Neural cell (in vitro differentiated cells): ENCODE measurements at regions not wholly inside any gene's neighbourhood (a gene's known extent, or its start where the extent isn't known, plus 50 kb on each side); places are given as distances from the start of the nearest gene placed in this dataset.

Experiments
- H2AFZ ChIP-seq: fragments of 200-600, 300-800 bp; sonication (generic), shearing (Covaris generic); 2 replicates; pipeline ENCODE4 v1.6.0; 2014; ENCODE audit warnings: low read depth, mild to moderate bottlenecking, antibody characterized with exemption, low read length, moderate library complexity
- H3F3A ChIP-seq: fragments of 200-600 bp; shearing (Covaris generic); 2 replicates; pipeline ENCODE4 v1.6.1; 2016; ENCODE audit warnings: mild to moderate bottlenecking, moderate library complexity, mixed read lengths, antibody characterized with exemption, low read length; ENCODE audit not compliant: insufficient read depth, poor library complexity, severe bottlenecking
- H3K27ac ChIP-seq: fragments of 200-600, 300-800 bp; sonication (generic), shearing (Covaris generic); 2 replicates; pipeline ENCODE4 v1.5.1; 2014; ENCODE audit warnings: mild to moderate bottlenecking, low read length, moderate library complexity
- H3K27me3 ChIP-seq: fragments of 300-800, 200-600 bp; sonication (generic), shearing (Covaris generic); 2 replicates; pipeline ENCODE4 v1.6.0; 2014; ENCODE audit warnings: mild to moderate bottlenecking, low read depth, low read length, moderate library complexity; ENCODE audit not compliant: insufficient read depth
- H3K36me3 ChIP-seq: fragments of 300-800, 200-600 bp; sonication (generic), shearing (Covaris generic); 2 replicates; pipeline ENCODE4 v1.5.1; 2014; ENCODE audit warnings: mild to moderate bottlenecking, antibody characterized with exemption, low read length, moderate library complexity; ENCODE audit not compliant: insufficient read depth
- H3K4me2 ChIP-seq: fragments of 300-800, 200-600 bp; sonication (generic), shearing (Covaris generic); 2 replicates; pipeline ENCODE4 v1.6.0; 2014; ENCODE audit warnings: mild to moderate bottlenecking, low read length
- H3K4me3 ChIP-seq: fragments of 300-800, 200-600 bp; sonication (generic), shearing (Covaris generic); 2 replicates; pipeline ENCODE4 v1.5.1; 2014; ENCODE audit warnings: mild to moderate bottlenecking, low read length, moderate library complexity
- H3K79me2 ChIP-seq: fragments of 200-600 bp; shearing (Covaris generic); replicated peaks from 2 replicates; pipeline ENCODE4 v1.6.0; 2014; ENCODE audit warnings: mild to moderate bottlenecking, low read length, moderate library complexity; ENCODE audit not compliant: insufficient read depth
- H3K9ac ChIP-seq: fragments of 300-800, 200-600 bp; sonication (generic), shearing (Covaris generic); 2 replicates; pipeline ENCODE4 v1.6.1; 2016; ENCODE audit warnings: mild to moderate bottlenecking, low read length, mixed read lengths
- H3K9me2 ChIP-seq: fragments of 200-600 bp; shearing (Covaris generic); 2 replicates; pipeline ENCODE4 v1.6.1; 2016; ENCODE audit warnings: mild to moderate bottlenecking, low read length, mixed read lengths; ENCODE audit not compliant: insufficient read depth
- H3K9me3 ChIP-seq: fragments of 200-600, 300-800 bp; sonication (generic), shearing (Covaris generic); 2 replicates; pipeline ENCODE4 v1.6.1; 2016; ENCODE audit warnings: mild to moderate bottlenecking, mixed run types, low read length, moderate library complexity, mixed read lengths
- H4K20me1 ChIP-seq: fragments of 200-600 bp; shearing (Covaris generic); 2 replicates; pipeline ENCODE4 v1.6.1; 2016; ENCODE audit warnings: mild to moderate bottlenecking, mixed run types; ENCODE audit not compliant: insufficient read depth
- CTCF ChIP-seq: fragments of 450-650 bp; IDR thresholded peaks from 2 replicates; pipeline ENCODE4 v1.5.1; 2014; ENCODE audit warnings: antibody characterized with exemption, mild to moderate bottlenecking, moderate library complexity; ENCODE audit not compliant: poor library complexity, severe bottlenecking
- EP300 ChIP-seq: fragments of 450-650 bp; conservative IDR thresholded peaks from 2 replicates; pipeline ENCODE4 v1.6.1; 2014; ENCODE audit warnings: antibody characterized with exemption, mild to moderate bottlenecking, moderate library complexity; ENCODE audit not compliant: poor library complexity, severe bottlenecking
- EZH2 ChIP-seq: fragments of 200-600, 300-800 bp; shearing (Covaris generic), sonication (generic); IDR thresholded peaks from 2 replicates; pipeline ENCODE4 v1.6.1; 2014; ENCODE audit warnings: antibody characterized with exemption, low read length, borderline replicate concordance, mild to moderate bottlenecking; ENCODE audit not compliant: insufficient read depth, poor library complexity, severe bottlenecking
- MXI1 ChIP-seq: fragments of 450-650 bp; conservative IDR thresholded peaks from 2 replicates; pipeline ENCODE4 v1.6.1; 2014; ENCODE audit warnings: antibody characterized with exemption, mild to moderate bottlenecking; ENCODE audit not compliant: poor library complexity, severe bottlenecking
- POLR2AphosphoS5 ChIP-seq: IDR thresholded peaks from 2 replicates; pipeline ENCODE4 v1.6.1; 2012
- RAD21 ChIP-seq: fragments of 450-650 bp; conservative IDR thresholded peaks from 2 replicates; pipeline ENCODE4 v1.6.1; 2014; ENCODE audit warnings: antibody characterized with exemption, mild to moderate bottlenecking, moderate library complexity
- SMC3 ChIP-seq: fragments of 450-650 bp; conservative IDR thresholded peaks from 2 replicates; pipeline ENCODE4 v1.6.1; 2014; ENCODE audit warnings: antibody characterized with exemption, mild to moderate bottlenecking, moderate library complexity; ENCODE audit not compliant: poor library complexity
- TAF1 ChIP-seq: IDR thresholded peaks from 2 replicates; pipeline ENCODE4 v1.6.1; 2012; ENCODE audit warnings: low read depth
- TF ChIP-seq, protein P1 (sequence below): IDR thresholded peaks from 2 replicates; pipeline ENCODE4 v1.6.1; 2012; ENCODE audit warnings: borderline replicate concordance

DNA sequence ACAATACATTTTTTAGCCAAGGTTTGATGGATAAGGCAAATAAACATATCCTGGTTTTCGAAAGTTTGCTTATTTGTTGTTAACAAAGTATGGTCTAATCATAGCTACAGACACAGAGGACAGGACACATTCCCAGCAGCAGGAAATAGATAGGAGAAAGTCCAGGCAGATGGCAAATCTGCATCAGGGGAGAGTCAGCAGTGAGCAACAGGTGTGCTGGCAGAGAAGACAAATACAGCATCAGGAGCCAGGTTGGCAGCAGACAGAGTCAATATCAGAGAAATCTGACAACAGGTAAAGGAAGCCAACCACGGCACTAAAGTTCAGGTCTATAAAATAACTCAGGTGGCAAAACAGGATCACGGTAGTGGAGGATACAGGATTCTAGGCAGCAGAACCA is 210.7 kb upstream of the PTBP2 start:
- Histone ChIP-seq H3K27me3 (no peaks in the 10 kb centered on the region), H3K36me3 (no peaks in the 10 kb centered on the region), H4K20me1 (no peaks in the 10 kb centered on the region), H3K9ac (no peak overlapping the region), H3F3A (no peaks in the 10 kb centered on the region), H3K27ac (no peak overlapping the region), H3K4me3 (no peak overlapping the region), H3K79me2 (no peaks in the 10 kb centered on the region), H2AFZ (no peak overlapping the region), H3K4me2 (no peak overlapping the region), H3K9me2 (no peaks in the 10 kb centered on the region), H3K9me3 (no peaks in the 10 kb centered on the region)
- no peak for TF ChIP-seq MXI1
- no peak for TF ChIP-seq RAD21
- no peak for TF ChIP-seq EZH2
- TF ChIP-seq, protein P1, sequence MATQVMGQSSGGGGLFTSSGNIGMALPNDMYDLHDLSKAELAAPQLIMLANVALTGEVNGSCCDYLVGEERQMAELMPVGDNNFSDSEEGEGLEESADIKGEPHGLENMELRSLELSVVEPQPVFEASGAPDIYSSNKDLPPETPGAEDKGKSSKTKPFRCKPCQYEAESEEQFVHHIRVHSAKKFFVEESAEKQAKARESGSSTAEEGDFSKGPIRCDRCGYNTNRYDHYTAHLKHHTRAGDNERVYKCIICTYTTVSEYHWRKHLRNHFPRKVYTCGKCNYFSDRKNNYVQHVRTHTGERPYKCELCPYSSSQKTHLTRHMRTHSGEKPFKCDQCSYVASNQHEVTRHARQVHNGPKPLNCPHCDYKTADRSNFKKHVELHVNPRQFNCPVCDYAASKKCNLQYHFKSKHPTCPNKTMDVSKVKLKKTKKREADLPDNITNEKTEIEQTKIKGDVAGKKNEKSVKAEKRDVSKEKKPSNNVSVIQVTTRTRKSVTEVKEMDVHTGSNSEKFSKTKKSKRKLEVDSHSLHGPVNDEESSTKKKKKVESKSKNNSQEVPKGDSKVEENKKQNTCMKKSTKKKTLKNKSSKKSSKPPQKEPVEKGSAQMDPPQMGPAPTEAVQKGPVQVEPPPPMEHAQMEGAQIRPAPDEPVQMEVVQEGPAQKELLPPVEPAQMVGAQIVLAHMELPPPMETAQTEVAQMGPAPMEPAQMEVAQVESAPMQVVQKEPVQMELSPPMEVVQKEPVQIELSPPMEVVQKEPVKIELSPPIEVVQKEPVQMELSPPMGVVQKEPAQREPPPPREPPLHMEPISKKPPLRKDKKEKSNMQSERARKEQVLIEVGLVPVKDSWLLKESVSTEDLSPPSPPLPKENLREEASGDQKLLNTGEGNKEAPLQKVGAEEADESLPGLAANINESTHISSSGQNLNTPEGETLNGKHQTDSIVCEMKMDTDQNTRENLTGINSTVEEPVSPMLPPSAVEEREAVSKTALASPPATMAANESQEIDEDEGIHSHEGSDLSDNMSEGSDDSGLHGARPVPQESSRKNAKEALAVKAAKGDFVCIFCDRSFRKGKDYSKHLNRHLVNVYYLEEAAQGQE: no peak
- TF ChIP-seq TAF1: no peak
- no peak for TF ChIP-seq SMC3
- no peak for TF ChIP-seq POLR2AphosphoS5
- TF ChIP-seq EP300: no peak
- no peak for TF ChIP-seq CTCF

- Histone ChIP-seq H3K27ac (no peak overlapping the region), H3K9me3 (no peaks in the 10 kb centered on the region), H3F3A (no peaks in the 10 kb centered on the region), H3K9ac (no peak overlapping the region), H3K9me2 (no peaks in the 10 kb centered on the region), H3K79me2 (no peaks in the 10 kb centered on the region), H4K20me1 (no peaks in the 10 kb centered on the region), H3K27me3 (no peaks in the 10 kb centered on the region), H2AFZ (no peak overlapping the region), H3K36me3 (no peaks in the 10 kb centered on the region), H3K4me2 (no peak overlapping the region), H3K4me3 (no peak overlapping the region)
- TF ChIP-seq EZH2 (no peak), TAF1 (no peak), SMC3 (no peak), CTCF (no peak), EP300 (no peak)
Measured at GRCh38 chr1:96513136-96513535, 208.4 kb upstream of the PTBP2 start.
